GM10248 (cell line): ENCODE measurements at regions not wholly inside any gene's neighbourhood (a gene's known extent, or its start where the extent isn't known, plus 50 kb on each side); places are given as distances from the start of the nearest gene placed in this dataset.

Source experiments
- CTCF ChIA-PET: fragments of 300-600 bp; sonication (Branson Sonifier 250); formaldehyde crosslinking; extraction: SDS; loops from one replicate; lab custom pipeline; 2021; ENCODE audit warnings: antibody characterized with exemption; lab: Yijun Ruan, JAX
- POLR2A ChIA-PET: fragments of 350-650 bp; sonication (Branson Sonifier 250); formaldehyde crosslinking; extraction: SDS; loops from one replicate; lab custom pipeline; 2020; ENCODE audit warnings: antibody characterized with exemption; lab: Yijun Ruan, JAX
- DNase-seq: peaks from one replicate; pipeline ENCODE4 v3.0.0; 2012; ENCODE audit errors: extremely low spot score
- CTCF ChIP-seq: IDR thresholded peaks from 2 replicates; pipeline ENCODE4 v1.5.1; 2012; ENCODE audit warnings: mild to moderate bottlenecking, low read depth; ENCODE audit errors: extremely low read depth, missing control alignments, control extremely low read depth

- no peak for DNase-seq
- TF ChIP-seq CTCF: no peak
- POLR2A ChIA-PET: no interaction called here
- CTCF ChIA-PET: no interaction called here
These were observed 223.7 kb upstream of the TSHZ2 start for GRCh38 chr20:52748285-52748932.

- TF ChIP-seq CTCF: peak; percentile 3
- ChIA-PET CTCF (no interaction called here), POLR2A (no interaction called here)
- DNase-seq: no peak
These were observed 224.3 kb upstream of the TSHZ2 start for GRCh38 chr20:52747845-52748284.

GRCh38 chr20:52746770-52747169 is 225.4 kb upstream of the TSHZ2 start:
- ChIA-PET POLR2A (no interaction called here), CTCF (no interaction called here)
- no peak for TF ChIP-seq CTCF
- DNase-seq: no peak

GRCh38 chr20:52746190-52746589 is 226.0 kb upstream of the TSHZ2 start:
- no peak for DNase-seq
- POLR2A ChIA-PET: no interaction called here
- TF ChIP-seq CTCF: no peak
- CTCF ChIA-PET: no interaction called here

- DNase-seq: no peak
- CTCF ChIA-PET: no interaction called here
These were observed 227.7 kb upstream of the TSHZ2 start for GRCh38 chr20:52744441-52744840.

GRCh38 chr20:52738081-52738480 is 234.1 kb upstream of the TSHZ2 start:
- DNase-seq: no peak
- no peak for TF ChIP-seq CTCF
- ChIA-PET CTCF (no interaction called here), POLR2A (no interaction called here)

More at GRCh38 chr20:52744441-52744840, 227.7 kb upstream of the TSHZ2 start:
- POLR2A ChIA-PET: no interaction called here
- TF ChIP-seq CTCF: no peak
